Brain microvascular endothelial cell (primary cell): ENCODE measurements at regions not wholly inside any gene's neighbourhood (a gene's known extent, or its start where the extent isn't known, plus 50 kb on each side); places are given as distances from the start of the nearest gene placed in this dataset.
A peak's percentile ranks its signal among the peaks of the same experiment; 100 is the strongest.

Experiments used
- DNase-seq: peaks from one replicate; pipeline ENCODE4 v3.0.0-alpha.2; 2020
- H3K27ac ChIP-seq: fragments of 250-450 bp; sonication (Bioruptor Pico); 2 replicates; pipeline ENCODE4 v1.5.1; 2020; ENCODE audit warnings: mild to moderate bottlenecking, moderate library complexity
- H3K27me3 ChIP-seq: fragments of 250-450 bp; sonication (Bioruptor Pico); replicated peaks from 2 replicates; pipeline ENCODE4 v1.5.1; 2020; ENCODE audit warnings: mild to moderate bottlenecking
- H3K36me3 ChIP-seq: fragments of 250-450 bp; sonication (Bioruptor Pico); replicated peaks from 2 replicates; pipeline ENCODE4 v1.5.1; 2020; ENCODE audit warnings: mild to moderate bottlenecking
- H3K4me3 ChIP-seq: 2 replicates; pipeline ENCODE4 v1.5.1; 2011; ENCODE audit warnings: low read depth, mild to moderate bottlenecking, control low read depth, low read length, moderate library complexity
- in situ Hi-C: cut with HindIII; loops from 2 replicates; pipeline ENCODE4 v1.10.0; 2017; ENCODE audit warnings: low sequenced_read_pairs, low pct_ligation_motif_present
- TF ChIP-seq, protein P1 (sequence below): IDR thresholded peaks from 2 replicates; pipeline ENCODE4 v1.5.1; 2011; ENCODE audit warnings: low read depth, mild to moderate bottlenecking, moderate library complexity, low read length, control low read depth, inconsistent platforms; ENCODE audit errors: missing control alignments

DNA sequence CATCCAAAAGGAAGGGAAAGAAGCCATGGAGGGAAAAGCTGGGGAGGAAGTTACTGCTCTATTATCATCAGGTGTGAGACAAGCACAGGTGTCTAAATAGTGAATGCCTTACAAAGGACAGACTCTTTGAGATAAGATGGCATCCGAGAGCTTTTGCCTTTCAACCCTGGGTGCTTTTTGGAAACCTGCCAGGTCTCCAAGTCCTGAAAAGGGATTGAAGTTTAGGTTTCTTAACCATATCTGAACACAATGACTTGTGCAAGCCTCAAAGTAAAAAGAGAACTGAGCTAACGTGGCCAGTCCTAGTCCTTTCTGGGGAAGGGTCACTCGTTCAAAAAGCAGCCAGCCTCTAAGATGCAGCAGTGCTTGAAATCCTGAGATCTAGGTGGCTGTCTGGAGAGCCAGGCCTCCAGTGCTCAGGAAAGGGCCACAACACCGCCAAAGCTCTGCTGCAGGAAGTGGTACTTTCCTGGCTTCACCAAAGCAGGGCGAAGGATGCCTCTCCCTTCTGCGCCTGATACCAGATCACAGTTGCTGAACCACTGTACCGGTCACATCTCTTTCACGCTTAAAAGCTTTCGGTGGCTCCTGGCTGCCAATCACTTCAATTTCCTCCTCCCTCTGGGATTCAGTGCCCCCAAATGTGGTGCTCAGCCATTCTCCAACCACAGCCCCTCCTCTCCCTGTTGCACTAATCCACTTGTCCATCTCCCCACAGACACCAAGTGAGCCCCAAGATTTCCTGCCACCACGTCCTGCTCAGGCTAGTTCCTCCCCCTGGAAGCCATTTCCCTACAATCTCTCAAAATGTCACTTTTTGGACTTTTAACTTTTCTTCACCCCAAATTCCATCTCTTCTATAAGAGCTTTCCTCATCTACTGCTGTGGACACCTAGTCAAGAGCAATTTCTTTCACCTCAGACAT lies 104.1 kb upstream of the LPP start:
- in situ Hi-C loops = no loop called here
- Histone ChIP-seq H3K36me3 (no peaks in the 10 kb centered on the region), H3K27me3 (no peaks in the 10 kb centered on the region), H3K4me3 (no peak overlapping the region), H3K27ac (no peak overlapping the region)
- DNase-seq = no peak
- TF ChIP-seq, protein P1, sequence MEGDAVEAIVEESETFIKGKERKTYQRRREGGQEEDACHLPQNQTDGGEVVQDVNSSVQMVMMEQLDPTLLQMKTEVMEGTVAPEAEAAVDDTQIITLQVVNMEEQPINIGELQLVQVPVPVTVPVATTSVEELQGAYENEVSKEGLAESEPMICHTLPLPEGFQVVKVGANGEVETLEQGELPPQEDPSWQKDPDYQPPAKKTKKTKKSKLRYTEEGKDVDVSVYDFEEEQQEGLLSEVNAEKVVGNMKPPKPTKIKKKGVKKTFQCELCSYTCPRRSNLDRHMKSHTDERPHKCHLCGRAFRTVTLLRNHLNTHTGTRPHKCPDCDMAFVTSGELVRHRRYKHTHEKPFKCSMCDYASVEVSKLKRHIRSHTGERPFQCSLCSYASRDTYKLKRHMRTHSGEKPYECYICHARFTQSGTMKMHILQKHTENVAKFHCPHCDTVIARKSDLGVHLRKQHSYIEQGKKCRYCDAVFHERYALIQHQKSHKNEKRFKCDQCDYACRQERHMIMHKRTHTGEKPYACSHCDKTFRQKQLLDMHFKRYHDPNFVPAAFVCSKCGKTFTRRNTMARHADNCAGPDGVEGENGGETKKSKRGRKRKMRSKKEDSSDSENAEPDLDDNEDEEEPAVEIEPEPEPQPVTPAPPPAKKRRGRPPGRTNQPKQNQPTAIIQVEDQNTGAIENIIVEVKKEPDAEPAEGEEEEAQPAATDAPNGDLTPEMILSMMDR = no peak

GRCh38 chr3:188051801-188052168 lies 102.2 kb upstream of the LPP start:
- Histone ChIP-seq H3K27me3 (no peaks in the 10 kb centered on the region), H3K36me3 (no peaks in the 10 kb centered on the region), H3K4me3 (no peak overlapping the region), H3K27ac (peak overlapping the region; percentile 26)
- DNase-seq = peak; percentile 54
- in situ Hi-C loops = no loop called here
- TF ChIP-seq, protein P1 = no peak

GRCh38 chr3:188052169-188053035 lies 101.6 kb upstream of the LPP start:
- peak; percentile 39 for DNase-seq
- H3K27me3 ChIP-seq = no peaks in the 10 kb centered on the region
- TF ChIP-seq, protein P1 = peak; percentile 54
- no peaks in the 10 kb centered on the region for H3K36me3 ChIP-seq
- no peak overlapping the region for H3K27ac ChIP-seq
- no peak overlapping the region for H3K4me3 ChIP-seq
- in situ Hi-C loops = no loop called here

DNA sequence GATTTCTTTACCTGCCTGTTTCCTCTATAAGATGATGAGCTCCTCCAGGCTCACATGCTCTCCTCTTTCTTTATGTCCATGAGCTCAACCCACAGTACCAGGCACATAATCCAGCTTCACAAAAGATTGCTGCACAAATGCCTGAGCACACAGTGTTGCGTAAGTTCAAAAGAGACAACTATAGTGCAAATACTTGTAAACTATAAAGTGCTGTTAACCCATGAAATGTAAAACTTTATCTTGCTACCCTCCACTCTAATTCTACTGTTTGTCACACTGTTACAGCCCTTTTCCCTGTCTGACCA lies 101.0 kb upstream of the LPP start:
- Histone ChIP-seq H3K27ac (no peak overlapping the region), H3K4me3 (no peak overlapping the region), H3K27me3 (no peaks in the 10 kb centered on the region), H3K36me3 (no peaks in the 10 kb centered on the region)
- in situ Hi-C loops = no loop called here
- no peak for DNase-seq
- TF ChIP-seq, protein P1 = no peak

DNA sequence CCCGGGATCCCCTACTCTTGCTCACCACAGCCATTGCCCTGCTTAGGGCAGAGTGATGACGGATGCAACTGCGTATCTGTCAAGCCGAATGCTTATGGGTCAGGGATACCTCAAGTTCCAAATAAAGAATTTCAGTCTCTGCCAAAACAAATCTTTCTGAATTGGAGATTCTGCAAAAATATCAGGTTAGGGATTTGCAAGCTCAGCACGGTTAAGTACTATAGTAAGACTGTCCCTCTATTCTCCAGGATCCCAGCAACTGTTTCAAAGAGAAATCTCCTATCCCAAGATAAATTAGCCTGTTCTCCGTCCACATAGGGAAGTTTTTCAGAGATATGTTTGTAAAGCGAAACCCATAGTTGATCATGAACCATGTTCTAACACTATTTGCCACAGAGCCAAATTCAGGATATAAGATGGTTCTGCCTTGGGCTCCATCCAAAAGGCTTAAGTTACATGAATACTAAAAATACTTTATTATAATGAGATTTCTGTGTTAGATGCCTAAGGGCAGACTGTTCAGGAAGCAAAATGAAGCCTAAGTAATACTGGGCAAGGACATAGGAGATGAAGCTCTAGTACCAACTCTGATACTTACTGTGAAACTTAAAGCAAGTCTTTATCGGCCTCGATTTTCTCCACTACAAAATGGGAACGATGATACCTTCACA lies 100.1 kb upstream of the LPP start:
- Histone ChIP-seq H3K27me3 (no peaks in the 10 kb centered on the region), H3K27ac (no peak overlapping the region), H3K36me3 (no peaks in the 10 kb centered on the region), H3K4me3 (no peak overlapping the region)
- TF ChIP-seq, protein P1 = no peak
- no peak for DNase-seq
- in situ Hi-C loops = no loop called here
